ENCODE measurements at regions not wholly inside any gene's neighbourhood (a gene's known extent, or its start where the extent isn't known, plus 50 kb on each side); places are given as distances from the start of the nearest gene placed in this dataset.

DNA sequence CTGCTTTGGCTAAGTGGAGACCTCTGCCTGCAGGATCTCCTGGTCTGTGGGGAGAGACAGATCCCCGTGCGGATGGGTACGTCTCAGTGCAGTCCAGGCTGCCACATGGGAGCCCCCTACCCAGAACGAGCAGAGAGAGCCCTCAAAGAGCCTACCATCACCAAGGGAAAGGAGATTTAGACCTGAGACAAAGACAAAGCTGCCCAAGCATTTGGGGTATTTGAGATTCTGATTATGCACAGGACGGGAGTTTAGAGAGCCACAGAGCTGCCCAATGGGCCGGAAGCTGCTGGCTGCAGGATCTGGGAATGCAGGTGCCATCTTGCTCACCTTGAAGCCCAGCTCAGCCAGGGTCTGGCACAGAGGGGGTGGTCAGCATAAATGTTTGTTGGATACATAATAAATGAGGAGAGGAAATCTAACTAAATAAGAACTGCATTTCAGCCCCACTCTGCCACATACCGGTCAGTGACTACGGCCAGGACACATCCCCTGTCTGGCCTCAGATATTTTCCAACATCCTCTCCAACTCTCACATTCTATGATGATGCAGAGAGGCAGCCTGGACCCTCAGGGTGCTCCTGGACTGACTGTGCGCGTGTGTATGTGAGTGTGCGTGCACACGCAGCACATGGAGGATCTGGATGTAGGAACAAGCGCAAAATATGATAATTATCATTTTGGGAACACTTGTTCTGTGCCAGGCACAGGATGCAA lies 157.8 kb downstream of the FGF18 start (continued):
- TF ChIP-seq, protein P1, sequence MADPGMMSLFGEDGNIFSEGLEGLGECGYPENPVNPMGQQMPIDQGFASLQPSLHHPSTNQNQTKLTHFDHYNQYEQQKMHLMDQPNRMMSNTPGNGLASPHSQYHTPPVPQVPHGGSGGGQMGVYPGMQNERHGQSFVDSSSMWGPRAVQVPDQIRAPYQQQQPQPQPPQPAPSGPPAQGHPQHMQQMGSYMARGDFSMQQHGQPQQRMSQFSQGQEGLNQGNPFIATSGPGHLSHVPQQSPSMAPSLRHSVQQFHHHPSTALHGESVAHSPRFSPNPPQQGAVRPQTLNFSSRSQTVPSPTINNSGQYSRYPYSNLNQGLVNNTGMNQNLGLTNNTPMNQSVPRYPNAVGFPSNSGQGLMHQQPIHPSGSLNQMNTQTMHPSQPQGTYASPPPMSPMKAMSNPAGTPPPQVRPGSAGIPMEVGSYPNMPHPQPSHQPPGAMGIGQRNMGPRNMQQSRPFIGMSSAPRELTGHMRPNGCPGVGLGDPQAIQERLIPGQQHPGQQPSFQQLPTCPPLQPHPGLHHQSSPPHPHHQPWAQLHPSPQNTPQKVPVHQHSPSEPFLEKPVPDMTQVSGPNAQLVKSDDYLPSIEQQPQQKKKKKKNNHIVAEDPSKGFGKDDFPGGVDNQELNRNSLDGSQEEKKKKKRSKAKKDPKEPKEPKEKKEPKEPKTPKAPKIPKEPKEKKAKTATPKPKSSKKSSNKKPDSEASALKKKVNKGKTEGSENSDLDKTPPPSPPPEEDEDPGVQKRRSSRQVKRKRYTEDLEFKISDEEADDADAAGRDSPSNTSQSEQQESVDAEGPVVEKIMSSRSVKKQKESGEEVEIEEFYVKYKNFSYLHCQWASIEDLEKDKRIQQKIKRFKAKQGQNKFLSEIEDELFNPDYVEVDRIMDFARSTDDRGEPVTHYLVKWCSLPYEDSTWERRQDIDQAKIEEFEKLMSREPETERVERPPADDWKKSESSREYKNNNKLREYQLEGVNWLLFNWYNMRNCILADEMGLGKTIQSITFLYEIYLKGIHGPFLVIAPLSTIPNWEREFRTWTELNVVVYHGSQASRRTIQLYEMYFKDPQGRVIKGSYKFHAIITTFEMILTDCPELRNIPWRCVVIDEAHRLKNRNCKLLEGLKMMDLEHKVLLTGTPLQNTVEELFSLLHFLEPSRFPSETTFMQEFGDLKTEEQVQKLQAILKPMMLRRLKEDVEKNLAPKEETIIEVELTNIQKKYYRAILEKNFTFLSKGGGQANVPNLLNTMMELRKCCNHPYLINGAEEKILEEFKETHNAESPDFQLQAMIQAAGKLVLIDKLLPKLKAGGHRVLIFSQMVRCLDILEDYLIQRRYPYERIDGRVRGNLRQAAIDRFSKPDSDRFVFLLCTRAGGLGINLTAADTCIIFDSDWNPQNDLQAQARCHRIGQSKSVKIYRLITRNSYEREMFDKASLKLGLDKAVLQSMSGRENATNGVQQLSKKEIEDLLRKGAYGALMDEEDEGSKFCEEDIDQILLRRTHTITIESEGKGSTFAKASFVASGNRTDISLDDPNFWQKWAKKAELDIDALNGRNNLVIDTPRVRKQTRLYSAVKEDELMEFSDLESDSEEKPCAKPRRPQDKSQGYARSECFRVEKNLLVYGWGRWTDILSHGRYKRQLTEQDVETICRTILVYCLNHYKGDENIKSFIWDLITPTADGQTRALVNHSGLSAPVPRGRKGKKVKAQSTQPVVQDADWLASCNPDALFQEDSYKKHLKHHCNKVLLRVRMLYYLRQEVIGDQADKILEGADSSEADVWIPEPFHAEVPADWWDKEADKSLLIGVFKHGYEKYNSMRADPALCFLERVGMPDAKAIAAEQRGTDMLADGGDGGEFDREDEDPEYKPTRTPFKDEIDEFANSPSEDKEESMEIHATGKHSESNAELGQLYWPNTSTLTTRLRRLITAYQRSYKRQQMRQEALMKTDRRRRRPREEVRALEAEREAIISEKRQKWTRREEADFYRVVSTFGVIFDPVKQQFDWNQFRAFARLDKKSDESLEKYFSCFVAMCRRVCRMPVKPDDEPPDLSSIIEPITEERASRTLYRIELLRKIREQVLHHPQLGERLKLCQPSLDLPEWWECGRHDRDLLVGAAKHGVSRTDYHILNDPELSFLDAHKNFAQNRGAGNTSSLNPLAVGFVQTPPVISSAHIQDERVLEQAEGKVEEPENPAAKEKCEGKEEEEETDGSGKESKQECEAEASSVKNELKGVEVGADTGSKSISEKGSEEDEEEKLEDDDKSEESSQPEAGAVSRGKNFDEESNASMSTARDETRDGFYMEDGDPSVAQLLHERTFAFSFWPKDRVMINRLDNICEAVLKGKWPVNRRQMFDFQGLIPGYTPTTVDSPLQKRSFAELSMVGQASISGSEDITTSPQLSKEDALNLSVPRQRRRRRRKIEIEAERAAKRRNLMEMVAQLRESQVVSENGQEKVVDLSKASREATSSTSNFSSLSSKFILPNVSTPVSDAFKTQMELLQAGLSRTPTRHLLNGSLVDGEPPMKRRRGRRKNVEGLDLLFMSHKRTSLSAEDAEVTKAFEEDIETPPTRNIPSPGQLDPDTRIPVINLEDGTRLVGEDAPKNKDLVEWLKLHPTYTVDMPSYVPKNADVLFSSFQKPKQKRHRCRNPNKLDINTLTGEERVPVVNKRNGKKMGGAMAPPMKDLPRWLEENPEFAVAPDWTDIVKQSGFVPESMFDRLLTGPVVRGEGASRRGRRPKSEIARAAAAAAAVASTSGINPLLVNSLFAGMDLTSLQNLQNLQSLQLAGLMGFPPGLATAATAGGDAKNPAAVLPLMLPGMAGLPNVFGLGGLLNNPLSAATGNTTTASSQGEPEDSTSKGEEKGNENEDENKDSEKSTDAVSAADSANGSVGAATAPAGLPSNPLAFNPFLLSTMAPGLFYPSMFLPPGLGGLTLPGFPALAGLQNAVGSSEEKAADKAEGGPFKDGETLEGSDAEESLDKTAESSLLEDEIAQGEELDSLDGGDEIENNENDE (IDR thresholded peaks at IDR 0.05; ENCODE audit: insufficient replicate concordance, low read length): no peak
- TF ChIP-seq CREB1 (IDR thresholded peaks at IDR 0.05): no peak
- TF ChIP-seq NANOG (IDR thresholded peaks at IDR 0.05; ENCODE audit: insufficient read depth, low read depth, low read length, poor library complexity, severe bottlenecking): no peak
- TF ChIP-seq POLR2AphosphoS5 (IDR thresholded peaks at IDR 0.05; ENCODE audit: low read depth, low read length): no peak
- TF ChIP-seq JUND (IDR thresholded peaks at IDR 0.05; ENCODE audit: low read length): no peak
- no peak for TF ChIP-seq EGR1 (IDR thresholded peaks at IDR 0.05; ENCODE audit: borderline replicate concordance, low read depth, low read length)
- TF ChIP-seq, protein P2, sequence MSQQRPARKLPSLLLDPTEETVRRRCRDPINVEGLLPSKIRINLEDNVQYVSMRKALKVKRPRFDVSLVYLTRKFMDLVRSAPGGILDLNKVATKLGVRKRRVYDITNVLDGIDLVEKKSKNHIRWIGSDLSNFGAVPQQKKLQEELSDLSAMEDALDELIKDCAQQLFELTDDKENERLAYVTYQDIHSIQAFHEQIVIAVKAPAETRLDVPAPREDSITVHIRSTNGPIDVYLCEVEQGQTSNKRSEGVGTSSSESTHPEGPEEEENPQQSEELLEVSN (IDR thresholded peaks at IDR 0.05): no peak
- TF ChIP-seq MAFK (IDR thresholded peaks at IDR 0.05; ENCODE audit: low read depth, low read length): no peak
- TF ChIP-seq KDM5A (IDR thresholded peaks at IDR 0.05; ENCODE audit: low read length): no peak
- no peak for TF ChIP-seq POU5F1 (IDR thresholded peaks at IDR 0.05; ENCODE audit: low read depth, low read length)
- TF ChIP-seq SIRT6 (IDR thresholded peaks at IDR 0.05; ENCODE audit: low read length): no peak
- TF ChIP-seq SP2 (IDR thresholded peaks at IDR 0.05; ENCODE audit: low read length): no peak

Data from H1 (cell line).